HUES6 (cell line): ENCODE measurements at regions not wholly inside any gene's neighbourhood (a gene's known extent, or its start where the extent isn't known, plus 50 kb on each side); places are given as distances from the start of the nearest gene placed in this dataset.

Experiments
- H3K27ac ChIP-seq: 2 replicates; pipeline ENCODE4 v1.7.0; 2013; ENCODE audit warnings: low read depth, mild to moderate bottlenecking, low read length, inconsistent platforms
- H3K27me3 ChIP-seq: 2 replicates; pipeline ENCODE4 v1.6.1; 2013; ENCODE audit warnings: low read length; ENCODE audit not compliant: control insufficient read depth, insufficient read depth
- H3K36me3 ChIP-seq: 2 replicates; pipeline ENCODE4 v1.6.1; 2013; ENCODE audit warnings: low read length; ENCODE audit not compliant: control insufficient read depth, insufficient read depth
- H3K4me1 ChIP-seq: 2 replicates; pipeline ENCODE4 v1.6.1; 2013; ENCODE audit warnings: low read length; ENCODE audit not compliant: control insufficient read depth, insufficient read depth
- H3K4me3 ChIP-seq: 2 replicates; pipeline ENCODE4 v1.5.1; 2013; ENCODE audit warnings: low read depth, low read length
- H3K9ac ChIP-seq: one replicate; pipeline ENCODE4 v1.6.1; 2013; ENCODE audit warnings: mild to moderate bottlenecking, low read length
- H3K9me3 ChIP-seq: 2 replicates; pipeline ENCODE4 v1.6.1; 2013; ENCODE audit warnings: low read depth, low read length; ENCODE audit not compliant: control insufficient read depth, insufficient read depth

- H3K27me3 ChIP-seq = no peaks in the 10 kb centered on the region
- no peaks in the 10 kb centered on the region for H3K9me3 ChIP-seq
- no peak overlapping the region for H3K4me3 ChIP-seq
- peaks cover 21% of the 10 kb centered on the region; the same call in 1 of the 2 replicates for H3K4me1 ChIP-seq
- H3K27ac ChIP-seq = no peak overlapping the region
- H3K9ac ChIP-seq = no peak overlapping the region
- H3K36me3 ChIP-seq = no peaks in the 10 kb centered on the region
These were observed 50.7 kb upstream of the TNFRSF21 start for GRCh38 chr6:47360388-47360787.

DNA sequence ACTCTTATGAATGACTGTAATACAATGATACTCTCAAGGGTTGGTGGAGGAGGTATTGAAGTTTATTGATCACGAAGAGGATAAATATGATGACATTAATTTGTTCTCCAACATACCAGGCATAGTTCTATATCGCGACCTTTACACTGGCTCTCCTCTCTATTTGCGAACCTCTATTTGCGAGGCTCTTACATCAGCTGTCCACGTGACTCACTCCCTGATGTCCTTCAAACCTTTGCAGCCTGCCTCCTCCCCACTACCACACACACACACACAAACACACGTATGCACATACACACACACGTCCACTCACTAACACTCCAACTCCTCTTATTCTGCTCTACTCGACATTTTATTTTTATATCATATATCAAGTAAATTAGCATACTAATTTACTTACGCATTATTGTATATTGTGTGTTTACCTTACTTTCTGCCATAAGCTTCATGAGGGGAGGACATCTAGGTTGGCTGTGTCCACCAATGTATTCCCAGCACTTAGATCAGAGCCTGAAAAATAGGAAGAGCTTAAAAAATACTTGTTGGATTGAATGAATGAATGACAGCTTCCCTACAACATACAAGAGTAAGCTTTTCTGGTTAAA, 53.3 kb upstream of the TNFRSF21 start:
- Histone ChIP-seq H3K27me3 (no peaks in the 10 kb centered on the region), H3K4me3 (no peak overlapping the region), H3K4me1 (peaks cover 15% of the 10 kb centered on the region; the same call in 1 of the 2 replicates), H3K27ac (no peak overlapping the region), H3K36me3 (no peaks in the 10 kb centered on the region), H3K9me3 (no peaks in the 10 kb centered on the region), H3K9ac (no peak overlapping the region)

GRCh38 chr6:47363736-47364135, 54.0 kb upstream of the TNFRSF21 start:
- H3K9me3 ChIP-seq = no peaks in the 10 kb centered on the region
- H3K27me3 ChIP-seq = no peaks in the 10 kb centered on the region
- H3K9ac ChIP-seq = no peak overlapping the region
- no peak overlapping the region for H3K27ac ChIP-seq
- H3K4me3 ChIP-seq = no peak overlapping the region
- H3K36me3 ChIP-seq = no peaks in the 10 kb centered on the region
- peaks cover 7% of the 10 kb centered on the region; the same call in 1 of the 2 replicates for H3K4me1 ChIP-seq

- Histone ChIP-seq H3K9me3 (no peaks in the 10 kb centered on the region), H3K4me1 (peaks cover 5% of the 10 kb centered on the region), H3K27ac (no peak overlapping the region), H3K4me3 (no peak overlapping the region), H3K9ac (no peak overlapping the region), H3K36me3 (no peaks in the 10 kb centered on the region), H3K27me3 (no peaks in the 10 kb centered on the region)
These were observed 56.7 kb upstream of the TNFRSF21 start for GRCh38 chr6:47366335-47366890.

- Histone ChIP-seq H3K9ac (no peak overlapping the region), H3K36me3 (no peaks in the 10 kb centered on the region), H3K27ac (no peak overlapping the region), H3K9me3 (no peaks in the 10 kb centered on the region), H3K4me1 (peaks cover 13% of the 10 kb centered on the region), H3K4me3 (no peak overlapping the region), H3K27me3 (no peaks in the 10 kb centered on the region)
These were observed 61.6 kb upstream of the TNFRSF21 start for GRCh38 chr6:47371139-47371869.

DNA sequence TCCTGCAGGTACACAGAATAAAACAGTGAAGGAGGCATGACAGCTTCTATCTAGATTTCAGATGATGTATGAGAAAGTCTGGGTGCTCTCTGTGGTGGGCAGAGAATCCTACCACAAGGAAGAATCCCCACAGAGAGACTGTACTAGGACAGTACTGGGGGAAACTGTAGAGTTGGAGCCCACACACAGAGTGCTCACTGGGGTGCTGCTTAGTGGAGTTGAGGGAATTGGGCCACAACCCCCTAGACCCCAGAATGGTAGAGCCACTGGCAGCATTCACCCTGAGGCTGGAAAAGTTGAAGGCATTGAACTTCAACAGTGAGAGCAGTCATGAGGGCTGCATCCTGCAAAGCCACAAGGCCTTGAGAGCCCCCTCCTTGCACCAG, 62.2 kb upstream of the TNFRSF21 start:
- H3K36me3 ChIP-seq = no peaks in the 10 kb centered on the region
- H3K9me3 ChIP-seq = no peaks in the 10 kb centered on the region
- peaks cover 13% of the 10 kb centered on the region for H3K4me1 ChIP-seq
- H3K9ac ChIP-seq = no peak overlapping the region
- H3K27ac ChIP-seq = no peak overlapping the region
- H3K27me3 ChIP-seq = no peaks in the 10 kb centered on the region
- H3K4me3 ChIP-seq = no peak overlapping the region

DNA sequence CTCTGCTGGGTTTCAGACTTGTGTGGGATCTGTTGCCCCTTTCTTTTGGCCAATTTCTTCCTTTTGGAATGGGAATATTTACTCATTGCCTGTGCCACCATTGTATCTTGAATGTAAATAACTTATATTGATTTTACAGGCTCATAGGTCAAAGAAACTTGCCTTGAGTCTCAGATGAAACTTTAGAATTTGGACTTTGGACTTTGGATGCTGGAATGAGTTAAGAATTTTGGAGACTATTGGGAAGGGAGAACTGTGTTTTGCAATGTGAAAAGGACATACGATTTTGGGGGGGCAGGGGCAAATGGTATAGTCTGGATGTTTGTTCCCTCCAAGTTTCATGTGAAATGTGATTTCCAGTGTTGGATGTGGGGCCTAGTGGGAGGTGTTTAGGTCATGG, 62.6 kb upstream of the TNFRSF21 start:
- Histone ChIP-seq H3K9ac (no peak overlapping the region), H3K4me3 (no peak overlapping the region), H3K36me3 (no peaks in the 10 kb centered on the region), H3K4me1 (peaks cover 13% of the 10 kb centered on the region), H3K27me3 (no peaks in the 10 kb centered on the region), H3K27ac (no peak overlapping the region), H3K9me3 (no peaks in the 10 kb centered on the region)

DNA sequence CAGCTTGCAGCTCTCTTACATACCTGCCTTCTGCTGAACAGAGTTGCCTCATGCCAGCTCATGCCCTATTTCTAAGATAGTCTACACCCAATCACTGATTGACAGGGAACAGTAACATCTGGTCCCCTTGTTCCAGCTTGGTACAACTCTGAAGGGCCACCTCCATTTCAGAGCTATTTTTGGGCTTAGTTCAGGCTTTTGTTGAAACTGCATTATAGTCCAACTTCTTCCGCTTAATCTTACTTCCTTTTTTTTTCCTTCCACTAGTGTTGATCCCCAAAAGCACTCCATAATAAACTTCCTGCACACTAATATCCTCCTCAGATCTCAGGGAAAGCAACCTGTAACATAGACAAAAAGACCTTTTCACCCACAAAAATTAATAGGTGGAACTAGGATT, 65.7 kb upstream of the TNFRSF21 start:
- Histone ChIP-seq H3K36me3 (no peaks in the 10 kb centered on the region), H3K4me3 (no peak overlapping the region), H3K27me3 (no peaks in the 10 kb centered on the region), H3K4me1 (peaks cover 13% of the 10 kb centered on the region), H3K9ac (no peak overlapping the region), H3K27ac (no peak overlapping the region), H3K9me3 (no peaks in the 10 kb centered on the region)

DNA sequence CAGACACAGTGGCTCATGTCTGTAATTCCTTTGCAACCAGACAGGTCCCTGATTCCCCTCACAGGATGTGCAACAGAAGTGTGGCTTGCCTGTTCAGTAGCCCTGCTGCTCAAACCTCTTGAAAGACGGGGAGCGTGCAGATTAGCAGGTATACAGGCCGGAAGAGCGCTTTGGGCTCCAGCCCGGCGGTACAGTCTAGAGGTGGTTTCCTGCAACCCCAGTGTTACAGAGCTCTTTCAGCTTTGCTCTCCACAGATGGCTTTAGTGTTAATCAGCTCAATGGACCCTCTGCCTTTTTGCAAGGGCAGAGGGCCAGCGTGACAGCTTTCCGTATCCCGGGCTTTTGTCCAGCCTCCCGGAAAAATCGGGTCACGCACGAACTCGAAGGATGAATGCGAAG, 67.2 kb upstream of the TNFRSF21 start:
- Histone ChIP-seq H3K27ac (no peak overlapping the region), H3K27me3 (no peaks in the 10 kb centered on the region), H3K36me3 (no peaks in the 10 kb centered on the region), H3K4me1 (peaks cover 2% of the 10 kb centered on the region), H3K9ac (no peak overlapping the region), H3K9me3 (no peaks in the 10 kb centered on the region), H3K4me3 (no peak overlapping the region)

- Histone ChIP-seq H3K9me3 (no peaks in the 10 kb centered on the region), H3K27ac (no peak overlapping the region), H3K9ac (no peak overlapping the region), H3K4me3 (no peak overlapping the region), H3K36me3 (no peaks in the 10 kb centered on the region), H3K27me3 (no peaks in the 10 kb centered on the region), H3K4me1 (no peaks in the 10 kb centered on the region)
These were observed 68.3 kb upstream of the TNFRSF21 start for GRCh38 chr6:47377971-47378370.

- Histone ChIP-seq H3K9me3 (no peaks in the 10 kb centered on the region), H3K27me3 (no peaks in the 10 kb centered on the region), H3K36me3 (no peaks in the 10 kb centered on the region), H3K4me3 (no peak overlapping the region), H3K4me1 (no peaks in the 10 kb centered on the region), H3K9ac (no peak overlapping the region), H3K27ac (no peak overlapping the region)
These were observed 69.6 kb upstream of the TNFRSF21 start for GRCh38 chr6:47379328-47379727.
